Motor neuron (in vitro differentiated cells): ENCODE measurements at regions not wholly inside any gene's neighbourhood (a gene's known extent, or its start where the extent isn't known, plus 50 kb on each side); places are given as distances from the start of the nearest gene placed in this dataset.

Experiments used
- ATAC-seq, 8 experiments: fragments of 200-7000 bp; cut with Tn5 transposase; replicated peaks in 6 of 8; 2 replicates each; pipeline ENCODE4 v1.8.0; 2021; ENCODE audit warnings: mild to moderate bottlenecking in 8 of 8, moderate library complexity in 8 of 8
- H3K27ac ChIP-seq, 2 donors: fragments of 250-450 bp; sonication (Bioruptor Pico); 2 replicates each; pipeline ENCODE4 v1.9.0; 2021; ENCODE audit warnings: antibody characterized with exemption in 2 of 2, mild to moderate bottlenecking in 2 of 2, moderate library complexity in 1 of 2
- H3K4me1 ChIP-seq, 2 donors: fragments of 250-450 bp; sonication (Bioruptor Pico); replicated peaks in 1 of 2; 2 replicates each; pipeline ENCODE4 v1.6.1; 2021; ENCODE audit warnings: antibody characterized with exemption in 2 of 2, mild to moderate bottlenecking in 2 of 2, moderate library complexity in 1 of 2
- H3K4me3 ChIP-seq, 5 donors: fragments of 250-450 bp; sonication (Bioruptor Pico); 2 replicates each; pipeline ENCODE4 v1.9.0; 2021; ENCODE audit warnings: antibody characterized with exemption in 5 of 5, mild to moderate bottlenecking in 5 of 5, moderate library complexity in 4 of 5
- whole genome bisulfite sequencing, 10 experiments: fragments of 450-650 bp; shearing (Covaris generic); methylation state at CpG; one replicate each; pipeline ENCODE4 v1.0.0; 2022; 5-methylcytosine and 5-hydroxymethylcytosine counted together
- in situ Hi-C, 9 experiments: fragments of 400-800 bp; cut with MboI; loops; one replicate each; pipeline ENCODE4 v1.15.0; 2021; ENCODE audit warnings: low sequenced_read_pairs in 9 of 9, low pct_unique_long_range_greater_than_20kb in 2 of 9; ENCODE audit not compliant: unreplicated experiment in 9 of 9

DNA sequence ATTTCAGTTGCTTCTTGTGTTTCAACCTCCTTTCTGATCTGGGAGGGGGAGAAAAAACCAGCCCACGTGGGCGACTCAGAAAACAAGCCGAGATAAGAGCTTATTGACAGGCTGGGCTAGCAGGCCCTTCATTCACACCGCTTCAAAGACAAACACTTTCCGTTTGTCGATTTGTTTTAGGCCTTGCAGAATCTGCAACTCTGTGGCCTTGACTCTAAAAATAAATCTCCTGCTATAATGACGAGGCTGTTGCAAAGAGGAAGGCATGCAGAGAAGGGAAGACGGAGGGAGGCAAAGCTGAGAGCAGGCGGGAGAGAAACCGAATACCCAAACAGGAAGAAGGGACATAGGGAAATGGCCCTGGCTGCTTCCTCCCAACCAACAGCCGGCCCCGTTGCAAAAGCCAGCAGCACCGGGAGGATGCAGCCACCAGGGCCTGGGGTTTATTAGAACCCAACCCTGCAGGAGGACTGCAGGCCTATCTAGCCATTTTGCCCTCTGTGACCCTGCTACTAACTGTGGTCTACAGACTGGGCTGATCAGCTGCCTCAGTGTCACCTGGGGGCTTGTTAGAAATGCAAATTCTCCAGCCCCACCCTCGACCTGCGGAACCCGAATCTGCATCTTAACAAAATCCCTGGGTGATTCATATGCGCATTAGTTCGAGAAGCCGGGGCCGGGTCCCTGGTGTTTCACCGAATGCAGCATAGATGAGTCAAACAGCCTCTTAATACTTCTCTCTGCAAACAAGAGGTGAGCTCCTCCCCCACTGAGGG, 325.5 kb downstream of the BCOR start:
- Histone ChIP-seq H3K4me3 (no peak overlapping the region), H3K4me1 (peaks cover 20 to 24% of the 10 kb centered on the region in 2 donors), H3K27ac (peak overlapping the region; percentile 61)
- in situ Hi-C loops: no loop called here
- ATAC-seq: peak; percentile 59 to 76 (median 66)
- 3 to 32% (median 17%) methylated on average over 1 to 11 of the region's 21 CpGs; no CpG with 5 or more reads in 4 of the 10 experiments for WGBS, 10 experiments

DNA sequence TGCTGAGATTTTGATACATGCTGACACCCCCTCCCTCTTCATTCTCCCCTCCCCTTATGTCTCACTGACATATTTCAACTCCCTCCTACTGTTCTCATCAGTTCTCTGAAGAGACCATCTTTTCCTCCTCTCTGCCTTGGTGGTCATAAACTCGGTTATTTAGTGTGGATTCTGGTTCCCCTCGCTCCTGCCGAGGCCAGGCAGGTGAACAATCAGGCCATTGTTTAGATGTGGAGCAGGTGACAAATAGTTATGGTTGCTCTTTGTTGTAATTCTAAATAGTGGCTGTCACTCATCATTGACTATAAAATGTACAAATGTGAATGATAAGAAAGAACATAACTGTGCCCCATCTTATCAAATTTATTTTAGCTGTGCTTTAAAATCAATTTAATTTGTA, 324.6 kb downstream of the BCOR start:
- H3K4me3 ChIP-seq: no peak overlapping the region
- no peak overlapping the region for H3K27ac ChIP-seq
- peaks cover 20 to 21% of the 10 kb centered on the region in 2 donors for H3K4me1 ChIP-seq
- WGBS, 10 experiments: 39% methylated on average over 3 of the region's 3 CpGs; no CpG with 5 or more reads in 9 of the 10 experiments
- in situ Hi-C loops: no loop called here
- ATAC-seq: no peak

DNA sequence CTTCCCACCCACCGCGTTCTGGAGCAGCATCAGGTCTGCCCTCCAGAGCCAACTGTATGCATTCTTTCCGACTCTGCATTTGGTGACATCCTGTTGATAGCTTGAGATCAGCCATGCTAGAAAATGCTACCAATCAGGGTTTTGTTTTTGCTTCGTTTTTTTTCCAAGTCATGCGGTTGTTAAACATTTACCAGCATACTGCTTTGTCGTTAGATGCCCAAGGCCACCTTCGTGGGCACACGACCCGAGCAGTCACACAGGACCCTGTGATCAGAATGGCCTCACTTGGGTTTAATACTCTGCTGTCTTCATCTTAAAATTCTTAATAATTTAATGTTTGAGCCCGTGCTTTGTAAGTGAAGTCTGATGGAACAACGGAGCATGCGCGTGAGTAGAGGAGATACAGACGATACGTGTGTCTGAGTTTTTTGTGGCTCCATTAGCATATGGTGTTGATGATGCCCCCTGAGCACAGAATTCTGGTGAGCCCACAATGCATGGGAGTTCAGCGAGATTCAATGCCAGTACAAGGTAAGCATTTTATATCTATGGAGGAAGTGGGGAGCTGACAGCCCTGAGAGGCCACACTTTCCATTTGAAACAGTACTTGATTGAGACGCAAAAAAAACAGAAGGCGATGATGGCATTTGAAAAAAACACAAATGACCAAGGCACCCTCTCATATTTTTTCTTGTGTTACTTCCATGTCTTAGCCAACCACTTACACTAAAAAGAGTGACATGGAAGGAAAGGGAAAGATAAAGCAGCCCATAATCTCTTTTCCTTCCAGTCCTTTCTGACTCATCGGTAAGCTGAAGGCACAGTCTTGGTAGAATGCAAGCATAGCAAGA, 323.6 kb downstream of the BCOR start:
- 17 to 80% (median 48%) methylated on average over 1 to 17 of the region's 19 CpGs; no CpG with 5 or more reads in 1 of the 10 experiments for WGBS, 10 experiments
- in situ Hi-C loops: no loop called here
- ATAC-seq: peak in 3 of 8 experiments; percentile 17 to 89 (median 46)
- no peak overlapping the region for H3K27ac ChIP-seq
- H3K4me1 ChIP-seq: peaks cover 20 to 21% of the 10 kb centered on the region in 2 donors
- H3K4me3 ChIP-seq: no peak overlapping the region

DNA sequence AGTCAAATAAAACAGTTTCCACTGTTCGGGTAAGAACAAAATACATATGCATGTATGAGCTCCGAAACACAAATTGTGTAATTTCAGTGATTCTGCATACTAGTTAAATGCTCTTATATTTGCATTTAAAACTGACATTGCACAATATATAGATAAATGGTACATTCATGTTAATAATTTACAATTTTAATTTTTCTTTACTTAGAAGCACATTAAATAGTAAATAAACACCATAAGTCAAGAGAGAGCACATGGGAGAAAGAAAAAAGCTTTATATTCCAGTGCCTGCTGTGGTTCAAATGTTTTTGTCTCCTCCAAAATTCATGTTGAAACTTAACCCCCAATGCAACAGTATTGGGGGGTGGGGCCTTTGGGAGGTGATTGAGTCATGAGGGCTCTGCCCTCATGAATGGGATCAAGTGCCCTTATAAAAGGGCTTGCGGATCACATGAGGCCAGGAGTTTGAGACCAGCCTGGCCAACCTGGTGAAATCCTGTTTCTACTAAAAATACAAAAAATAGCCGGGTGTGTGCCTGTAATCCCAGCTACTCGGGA, 322.9 kb downstream of the BCOR start:
- WGBS, 10 experiments: 0 to 67% (median 20%) methylated on average over 1 to 2 of the region's 5 CpGs; no CpG with 5 or more reads in 5 of the 10 experiments

DNA sequence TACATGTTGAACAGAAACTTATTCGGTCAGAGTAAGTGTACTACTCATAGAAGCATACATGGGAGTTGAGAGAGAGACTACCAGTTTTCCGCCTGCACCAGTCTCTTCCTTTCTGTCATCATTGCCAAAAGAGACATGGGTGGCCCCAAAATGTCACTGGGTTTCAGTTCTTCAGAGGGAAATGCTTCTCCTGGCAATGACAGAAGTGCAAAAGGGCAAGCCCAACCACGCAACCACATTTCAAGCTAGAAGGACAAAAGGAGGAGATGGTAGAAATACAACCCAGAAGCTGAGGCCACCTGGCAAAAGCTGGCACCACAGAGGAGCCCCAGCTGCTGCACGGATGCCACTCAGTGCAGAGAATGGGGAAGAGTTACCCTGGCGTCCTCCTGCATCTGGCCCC, 320.1 kb downstream of the BCOR start:
- peaks cover 6 to 8% of the 10 kb centered on the region in 2 donors for H3K4me1 ChIP-seq
- no peak for ATAC-seq
- in situ Hi-C loops: no loop called here
- WGBS, 10 experiments: 43 to 100% (median 74%) methylated on average over 1 to 3 of the region's 5 CpGs; no CpG with 5 or more reads in 7 of the 10 experiments
- no peak overlapping the region for H3K27ac ChIP-seq
- H3K4me3 ChIP-seq: no peak overlapping the region

More for the DNA sequence above, 322.9 kb downstream of the BCOR start:
- in situ Hi-C loops: no loop called here
- Histone ChIP-seq H3K4me3 (no peak overlapping the region), H3K27ac (no peak overlapping the region), H3K4me1 (peaks cover 20 to 21% of the 10 kb centered on the region in 2 donors)
- ATAC-seq: peak in 2 of 8 experiments; percentile 77 to 82

DNA sequence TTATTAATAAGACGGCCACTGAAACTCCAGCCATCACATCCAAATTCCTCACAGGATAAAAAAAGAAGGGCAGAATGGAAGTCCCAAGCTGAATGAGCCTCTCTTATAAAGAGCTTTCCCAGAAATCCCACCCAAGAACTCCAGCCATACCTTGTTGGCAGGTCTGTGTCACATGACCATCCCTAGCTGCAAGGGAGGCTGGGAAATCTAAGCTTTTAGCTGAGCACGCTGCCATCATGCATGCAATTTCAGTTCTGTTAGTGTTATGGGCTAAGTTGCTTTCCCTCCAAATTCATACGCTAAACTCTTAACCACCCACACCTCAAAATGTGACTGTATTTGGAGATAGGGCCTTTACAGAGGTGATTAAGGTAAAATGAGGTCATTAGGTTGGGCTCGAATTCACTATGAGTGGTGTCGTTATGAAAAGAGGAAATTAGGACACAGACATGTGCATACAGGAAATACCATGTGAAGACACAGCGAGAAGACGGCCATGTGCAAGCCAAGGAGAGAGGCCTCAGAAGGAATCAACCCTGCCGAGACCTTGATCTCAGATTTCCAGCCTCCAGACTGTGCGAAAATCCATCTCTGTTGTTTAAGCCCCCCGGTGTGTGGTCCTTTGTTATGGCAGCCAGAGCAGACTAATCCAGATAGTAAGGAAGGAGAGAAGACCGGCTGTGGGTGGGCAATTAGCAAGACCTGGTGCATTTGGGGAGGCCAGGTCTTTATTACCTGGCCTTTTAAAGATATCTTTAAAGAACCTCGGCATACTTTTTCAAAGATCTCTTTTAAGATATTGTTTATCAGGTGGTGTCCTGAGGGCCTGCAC, 317.6 kb downstream of the BCOR start:
- 40 to 100% (median 64%) methylated on average over 1 to 8 of the region's 12 CpGs; no CpG with 5 or more reads in 4 of the 10 experiments for WGBS, 10 experiments
- in situ Hi-C loops: no loop called here
- no peak for ATAC-seq

DNA sequence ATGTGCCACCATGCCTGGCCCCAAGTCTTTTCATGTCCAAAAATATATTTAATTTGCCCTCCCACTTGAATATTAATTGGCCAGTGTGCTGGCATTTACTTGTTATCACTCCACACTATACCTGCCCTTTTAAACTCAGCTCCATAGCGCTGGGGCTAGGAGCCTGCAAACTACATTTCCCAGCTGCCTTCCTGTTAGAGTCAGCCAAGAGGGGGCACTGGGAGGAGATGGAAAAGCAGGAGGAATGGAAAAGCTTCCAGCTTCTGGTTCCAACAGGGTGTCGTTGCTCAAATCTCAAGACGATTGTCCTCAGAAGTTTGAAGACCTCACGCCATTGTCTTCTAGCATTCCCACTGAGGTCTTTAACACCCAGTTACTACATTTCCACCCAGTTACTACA, 315.5 kb downstream of the BCOR start:
- in situ Hi-C loops: no loop called here
- 32 to 41% methylated on average over 2 to 4 of the region's 4 CpGs; no CpG with 5 or more reads in 8 of the 10 experiments for WGBS, 10 experiments
- H3K4me1 ChIP-seq: no peaks in the 10 kb centered on the region
- H3K4me3 ChIP-seq: no peak overlapping the region
- no peak overlapping the region for H3K27ac ChIP-seq
- no peak for ATAC-seq

More for the DNA sequence above, 317.6 kb downstream of the BCOR start:
- Histone ChIP-seq H3K4me3 (no peak overlapping the region), H3K4me1 (no peaks in the 10 kb centered on the region), H3K27ac (no peak overlapping the region)

DNA sequence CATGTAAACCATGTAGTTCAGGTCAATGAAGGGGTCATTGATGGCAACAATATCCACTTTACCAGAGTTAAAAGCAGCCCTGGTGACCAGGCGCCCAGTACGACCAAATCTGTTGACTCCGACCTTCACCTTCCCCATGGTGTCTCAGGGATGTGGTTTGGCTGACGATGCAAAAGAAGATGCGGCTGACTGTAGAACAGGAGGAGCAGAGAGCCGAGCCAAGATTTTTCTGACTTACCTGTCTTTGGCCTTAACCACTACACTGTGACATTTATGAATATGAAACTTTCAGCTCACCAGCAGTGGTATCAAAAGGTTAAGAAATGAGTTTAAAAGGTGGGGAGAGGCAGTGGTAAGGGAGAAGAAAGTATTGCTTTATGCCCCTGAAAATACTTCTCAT, 309.8 kb downstream of the BCOR start:
- Histone ChIP-seq H3K4me3 (no peak overlapping the region), H3K27ac (no peak overlapping the region), H3K4me1 (no peaks in the 10 kb centered on the region)
- in situ Hi-C loops: no loop called here
- 59 to 60% methylated on average over 1 to 5 of the region's 6 CpGs; no CpG with 5 or more reads in 8 of the 10 experiments for WGBS, 10 experiments
- no peak for ATAC-seq

DNA sequence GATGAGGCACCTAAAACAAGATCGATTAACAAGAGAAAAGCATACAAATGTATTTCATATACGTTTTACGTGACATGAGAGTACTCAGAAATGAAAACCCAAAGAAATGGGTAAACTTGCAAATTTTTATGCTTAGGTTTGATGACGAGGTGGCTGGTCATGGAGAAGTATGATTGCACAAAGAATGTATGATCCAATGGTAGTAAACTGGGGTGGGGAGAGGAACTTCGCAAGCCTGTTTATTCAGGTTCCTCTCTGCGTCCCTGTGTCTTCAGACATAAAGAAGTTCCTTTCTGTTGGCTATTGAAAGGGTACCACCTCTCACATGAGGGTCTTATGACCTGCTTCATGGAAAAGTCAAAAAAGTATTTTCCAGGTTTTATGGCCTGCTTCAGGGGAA, 309.2 kb downstream of the BCOR start:
- ATAC-seq: no peak

DNA sequence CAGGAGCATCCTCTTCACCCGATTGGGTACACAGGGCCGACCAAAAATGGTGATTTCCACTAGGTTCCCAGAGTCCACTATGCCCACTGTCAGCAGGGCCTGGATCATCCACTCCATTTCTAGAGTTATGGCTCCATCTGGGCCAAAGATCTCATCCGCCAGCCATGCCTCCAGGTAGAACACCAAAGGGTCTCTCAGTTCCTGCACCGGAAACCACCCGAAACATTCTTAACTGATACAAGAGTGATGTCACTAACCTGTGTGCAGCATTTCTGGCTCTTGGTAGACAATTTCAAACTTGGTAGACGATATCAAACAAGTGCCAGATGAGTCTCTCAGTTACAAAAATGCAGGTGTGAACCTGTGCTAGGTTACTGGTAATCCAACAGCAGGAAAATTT, 306.1 kb downstream of the BCOR start:
- H3K4me1 ChIP-seq: no peaks in the 10 kb centered on the region
- H3K4me3 ChIP-seq: no peak overlapping the region
- WGBS, 10 experiments: 72 to 88% methylated on average over 1 to 6 of the region's 6 CpGs; no CpG with 5 or more reads in 8 of the 10 experiments
- in situ Hi-C loops: no loop called here
- no peak for ATAC-seq
- H3K27ac ChIP-seq: no peak overlapping the region

More for the DNA sequence above, 309.2 kb downstream of the BCOR start:
- WGBS, 10 experiments: 52 to 95% (median 86%) methylated on average over 2 to 6 of the region's 6 CpGs; no CpG with 5 or more reads in 2 of the 10 experiments
- Histone ChIP-seq H3K4me1 (no peaks in the 10 kb centered on the region), H3K27ac (no peak overlapping the region), H3K4me3 (no peak overlapping the region)
- in situ Hi-C loops: no loop called here

DNA sequence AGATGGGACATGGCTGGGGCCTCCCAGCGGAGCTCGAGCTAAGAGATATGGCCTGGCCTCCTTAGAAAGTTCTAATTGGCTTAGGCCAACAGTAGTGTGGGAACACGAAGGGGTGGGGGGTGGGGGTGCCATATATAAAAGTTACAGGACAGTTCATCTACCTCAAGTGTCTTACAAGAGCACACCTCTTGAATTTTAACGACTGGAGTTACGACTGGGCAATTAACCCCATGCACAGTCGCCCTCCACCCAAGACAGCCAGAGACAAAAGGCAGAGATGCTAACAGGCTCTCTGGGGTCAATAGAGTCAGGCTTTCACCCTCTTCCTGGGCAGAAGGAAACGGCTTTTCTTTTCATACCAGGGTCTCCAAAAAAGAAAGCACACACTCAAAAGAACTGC, 302.2 kb downstream of the BCOR start:
- Histone ChIP-seq H3K4me3 (no peak overlapping the region), H3K27ac (no peak overlapping the region), H3K4me1 (no peaks in the 10 kb centered on the region)
- WGBS, 10 experiments: 0 to 11% methylated on average over 1 to 5 of the region's 7 CpGs; no CpG with 5 or more reads in 8 of the 10 experiments
- no peak for ATAC-seq
- in situ Hi-C loops: no loop called here

DNA sequence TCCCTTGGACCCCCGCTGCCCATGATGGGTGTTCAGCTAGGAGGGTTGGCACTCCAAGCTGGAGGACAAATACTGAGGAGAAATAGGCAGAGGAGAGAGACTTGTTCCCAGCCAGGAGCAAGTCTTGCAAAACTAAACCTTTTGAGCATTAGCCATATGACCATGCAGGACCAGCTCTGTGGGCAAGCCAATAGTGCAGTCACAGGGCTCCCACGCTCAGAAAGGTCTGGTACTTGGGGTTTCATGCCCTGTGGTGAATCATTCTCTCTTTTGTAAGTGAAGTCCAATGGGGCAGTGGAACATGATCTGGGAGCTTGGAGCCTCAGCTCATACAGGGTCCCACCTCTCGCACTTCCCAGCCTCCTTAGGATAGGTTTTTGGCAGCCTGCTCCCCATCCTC, 300.9 kb downstream of the BCOR start:
- Histone ChIP-seq H3K4me3 (no peak overlapping the region), H3K4me1 (no peaks in the 10 kb centered on the region), H3K27ac (no peak overlapping the region)
- no peak for ATAC-seq
- WGBS, 10 experiments: 0 to 100% (median 67%) methylated on average over 1 to 2 of the region's 3 CpGs; no CpG with 5 or more reads in 7 of the 10 experiments
- in situ Hi-C loops: no loop called here
